HepG2 (cell line): ENCODE measurements at regions not wholly inside any gene's neighbourhood (a gene's known extent, or its start where the extent isn't known, plus 50 kb on each side); places are given as distances from the start of the nearest gene placed in this dataset.

Source experiments
- ATAC-seq: fragments of 200-7000 bp; cut with Tn5 transposase; 3 replicates; pipeline ENCODE4 v1.9.1; 2020; ENCODE audit warnings: mild to moderate bottlenecking, moderate library complexity
- BruUV-seq: library from RNA; stranded (reverse); fragments of 400-500 nt; replicated peaks from 2 replicates; lab custom pipeline; 2021; lab: Mats Ljungman, UMichigan
- CTCF ChIA-PET: fragments of 300-600 bp; formaldehyde crosslinking; extraction: SDS; loops from one replicate; lab custom pipeline; 2021; ENCODE audit warnings: low total read pairs, inconsistent platforms, low intra/inter-chr PET ratio; lab: Yijun Ruan, JAX
- POLR2A ChIA-PET: fragments of 350-600 bp; sonication (Branson Sonifier 250); formaldehyde crosslinking; loops from one replicate; lab custom pipeline; 2020; ENCODE audit warnings: antibody characterized with exemption, inconsistent platforms; lab: Yijun Ruan, JAX
- DNase-seq: peaks from one replicate; pipeline ENCODE4 v3.0.0-alpha.2; 2015; ENCODE audit warnings: low spot score
- FAIRE-seq: peaks from 3 replicates; lab custom pipeline; 2011; peaks lifted over from hg19 to GRCh38; lab: Jason Lieb, UNC
- H2AFZ ChIP-seq: one replicate; pipeline ENCODE4 v1.6.1; 2011; ENCODE audit warnings: low read length, inconsistent platforms
- H3K27ac ChIP-seq: fragments of 300-600 bp; 3 replicates; pipeline ENCODE4 v1.8.0; 2011; ENCODE audit warnings: mixed run types, mild to moderate bottlenecking, mixed read lengths, low read length, inconsistent platforms; ENCODE audit not compliant: insufficient read depth; ENCODE audit errors: extremely low read length
- H3K27me3 ChIP-seq, 2 experiments: fragments of 200-600 bp in 1 of 2; 2 replicates in 1 of 2; 3 replicates in 1 of 2; pipeline versions ENCODE4 v1.6.0 to v1.8.0; 2011; ENCODE audit warnings: low read length in 2 of 2, mild to moderate bottlenecking in 2 of 2, moderate library complexity in 2 of 2, inconsistent platforms in 1 of 2; ENCODE audit not compliant: insufficient read depth in 2 of 2, control insufficient read depth in 1 of 2
- H3K36me3 ChIP-seq, 2 experiments: fragments of 200-600 bp in 1 of 2; replicated peaks in 1 of 2; 2 replicates in 1 of 2; 3 replicates in 1 of 2; pipeline versions ENCODE4 v1.5.1 to v1.8.0; 2011; ENCODE audit warnings: low read length in 2 of 2, inconsistent platforms in 1 of 2; ENCODE audit not compliant: insufficient read depth in 2 of 2, control insufficient read depth in 1 of 2
- H3K4me1 ChIP-seq: 2 replicates; pipeline ENCODE4 v1.5.1; 2012; ENCODE audit warnings: low read length, inconsistent platforms; ENCODE audit not compliant: insufficient read depth
- H3K4me2 ChIP-seq: 2 replicates; pipeline ENCODE4 v1.6.0; 2011; ENCODE audit warnings: low read depth, low read length, inconsistent platforms
- H3K4me3 ChIP-seq, 3 experiments: fragments of 200-600 bp in 1 of 3; sonication (generic), shearing (Covaris generic) in 1 of 3; replicated peaks in 1 of 3; 2 replicates each; pipeline ENCODE4 v1.5.1; 2011 to 2016; ENCODE audit warnings: low read length in 3 of 3, inconsistent platforms in 2 of 3, low read depth in 2 of 3, mild to moderate bottlenecking in 2 of 3, control low read depth in 1 of 3, mixed read lengths in 1 of 3; ENCODE audit not compliant: insufficient read depth in 1 of 3
- H3K79me2 ChIP-seq: one replicate; pipeline ENCODE4 v1.6.1; 2011; ENCODE audit warnings: low read length, inconsistent platforms; ENCODE audit not compliant: insufficient read depth
- H3K9ac ChIP-seq: 2 replicates; pipeline ENCODE4 v1.6.0; 2011; ENCODE audit warnings: mild to moderate bottlenecking, low read depth, low read length, inconsistent platforms; ENCODE audit not compliant: insufficient read depth
- H3K9me3 ChIP-seq: 2 replicates; pipeline ENCODE4 v1.5.1; 2012; ENCODE audit warnings: mild to moderate bottlenecking, low read length
- H4K20me1 ChIP-seq: 2 replicates; pipeline ENCODE4 v1.6.0; 2011; ENCODE audit warnings: inconsistent platforms, mild to moderate bottlenecking, low read length, moderate library complexity; ENCODE audit not compliant: insufficient read depth
- AGO2 ChIP-seq: fragments of 200-400 bp; formaldehyde crosslinking; optimal IDR thresholded peaks from 2 replicates; pipeline ENCODE3; 2017; ENCODE audit warnings: mild to moderate bottlenecking, low read depth, low read length, moderate library complexity
- FOSL1 ChIP-seq: sonication (generic); formaldehyde crosslinking; IDR thresholded peaks from 2 replicates; pipeline ENCODE4 v1.9.0; 2021; ENCODE audit warnings: missing genetic modification reagents, borderline replicate concordance
- GABPA ChIP-seq, 2 experiments: IDR thresholded peaks; 2 replicates each; pipeline ENCODE4 v1.6.1; 2011 to 2016; ENCODE audit warnings: low read depth in 2 of 2, low read length in 1 of 2, missing biosample characterization in 1 of 2, missing genetic modification characterization in 1 of 2
- GLI4 ChIP-seq: sonication (generic); formaldehyde crosslinking; IDR thresholded peaks from 2 replicates; pipeline ENCODE4 v1.5.1; 2020; ENCODE audit warnings: missing genetic modification reagents, mild to moderate bottlenecking, moderate library complexity, borderline replicate concordance
- GTF2F1 ChIP-seq: fragments of 150-350 bp; IDR thresholded peaks from 2 replicates; pipeline ENCODE4 v1.6.1; 2014; ENCODE audit warnings: low read length
- NPAS2 ChIP-seq: sonication (generic); formaldehyde crosslinking; IDR thresholded peaks from 2 replicates; pipeline ENCODE4 v1.8.0; 2022; ENCODE audit warnings: mild to moderate bottlenecking, missing genetic modification reagents, borderline replicate concordance
- PHF20 ChIP-seq: sonication (generic); formaldehyde crosslinking; IDR thresholded peaks from 2 replicates; pipeline ENCODE4 v1.5.0; 2020; ENCODE audit warnings: mild to moderate bottlenecking, missing genetic modification reagents
- PHF8 ChIP-seq: sonication (generic); formaldehyde crosslinking; IDR thresholded peaks from 2 replicates; pipeline ENCODE4 v1.5.0; 2020; ENCODE audit warnings: missing genetic modification reagents
- SMYD3 ChIP-seq: sonication (generic); formaldehyde crosslinking; IDR thresholded peaks from 2 replicates; pipeline ENCODE4 v1.8.1; 2023; ENCODE audit warnings: mild to moderate bottlenecking, missing genetic modification reagents
- ZBTB42 ChIP-seq: sonication (generic); formaldehyde crosslinking; IDR thresholded peaks from 2 replicates; pipeline ENCODE4 v1.5.0; 2020; ENCODE audit warnings: mild to moderate bottlenecking, missing genetic modification reagents
- ZNF205 ChIP-seq: IDR thresholded peaks from 2 replicates; pipeline ENCODE4 v1.6.1; 2018; ENCODE audit warnings: missing biosample characterization, missing genetic modification reagents
- ZNF335 ChIP-seq: sonication (generic); formaldehyde crosslinking; IDR thresholded peaks from 2 replicates; pipeline ENCODE4 v1.4.0; 2020; ENCODE audit warnings: missing genetic modification reagents
- ZNF432 ChIP-seq: sonication (generic); formaldehyde crosslinking; IDR thresholded peaks from 2 replicates; pipeline ENCODE4 v1.5.0; 2020; ENCODE audit warnings: missing genetic modification reagents, mild to moderate bottlenecking, borderline replicate concordance
- ZNF563 ChIP-seq: sonication (generic); formaldehyde crosslinking; IDR thresholded peaks from 2 replicates; pipeline ENCODE4 v1.8.0; 2022; ENCODE audit warnings: mild to moderate bottlenecking, moderate library complexity, missing genetic modification reagents
- ZNF766 ChIP-seq: sonication (generic); formaldehyde crosslinking; IDR thresholded peaks from 2 replicates; pipeline ENCODE4 v1.5.0; 2020; ENCODE audit warnings: missing genetic modification reagents, borderline replicate concordance
- ZNF850 ChIP-seq: sonication (generic); formaldehyde crosslinking; conservative IDR thresholded peaks from 2 replicates; pipeline ENCODE4 v1.9.0; 2021; ENCODE audit warnings: mild to moderate bottlenecking, missing genetic modification reagents
- ZNF883 ChIP-seq: sonication (generic); formaldehyde crosslinking; IDR thresholded peaks from 2 replicates; pipeline ENCODE4 v1.5.1; 2020; ENCODE audit warnings: mild to moderate bottlenecking, missing genetic modification reagents; ENCODE audit errors: not compliant biosample characterization
- WGBS: methylation state at CpG from one replicate; pipeline ENCODE4 v1.1.6; 2017; ENCODE audit warnings: low lambda C conversion rate; 5-methylcytosine and 5-hydroxymethylcytosine counted together
- in situ Hi-C: cut with HindIII; loops from 2 replicates; pipeline ENCODE4 v1.10.0; 2017; ENCODE audit warnings: low pct_unique_long_range_greater_than_20kb; ENCODE audit not compliant: extremely low pct_ligation_motif_present
- intact Hi-C: fragments of 100-400 bp; cut with micrococcal nuclease; formaldehyde crosslinking; loops from one replicate; pipeline ENCODE4 v1.10.0; 2022; ENCODE audit not compliant: unreplicated experiment

DNA sequence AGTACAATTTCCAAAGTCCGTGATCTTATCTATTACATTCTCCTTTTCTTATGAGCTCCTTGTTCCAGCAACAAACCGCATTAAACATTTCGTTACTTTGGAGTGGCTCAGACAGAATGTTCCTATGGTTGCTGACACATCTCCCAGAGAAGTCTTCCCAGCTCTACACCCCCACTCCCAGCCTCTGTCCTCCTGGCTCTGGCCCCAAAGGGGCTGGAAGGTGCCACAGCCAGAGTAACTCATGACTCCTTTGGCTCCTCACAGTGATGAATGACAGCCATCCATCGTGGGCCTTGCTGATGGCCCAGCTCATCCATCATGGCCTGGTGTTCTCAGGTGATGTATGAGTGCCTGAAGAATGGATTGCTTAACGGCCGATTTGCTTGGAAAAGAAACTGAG is 203.0 kb downstream of the DHX35 start:
- Histone ChIP-seq H3K9ac (no peak overlapping the region), H3K27me3 (no peaks in the 10 kb centered on the region), H4K20me1 (no peaks in the 10 kb centered on the region), H3K4me2 (no peak overlapping the region), H3K36me3 (no peaks in the 10 kb centered on the region), H3K4me3 (no peak overlapping the region), H3K27ac (no peak overlapping the region), H3K4me1 (no peaks in the 10 kb centered on the region), H2AFZ (no peak overlapping the region), H3K79me2 (no peaks in the 10 kb centered on the region), H3K9me3 (no peaks in the 10 kb centered on the region)
- no peak for FAIRE-seq
- ATAC-seq, result no peak
- WGBS, result under 1% methylated on average over 6 of the region's 6 CpGs
- no peak for TF ChIP-seq SMYD3 (CRISPR knock-in tag)
- TF ChIP-seq ZNF883 (CRISPR knock-in tag), result no peak
- TF ChIP-seq ZNF205 (CRISPR knock-in tag), result no peak
- no TSS peak for BruUV-seq
- ChIA-PET POLR2A (no interaction called here), CTCF (no interaction called here)
- no peak for DNase-seq
- intact Hi-C loops (loop anchor here (5.0 kb wide), 1 partner anchor 607 kb away; no protein-coding TSS in a partner anchor), in situ Hi-C loops (no loop called here)

DNA sequence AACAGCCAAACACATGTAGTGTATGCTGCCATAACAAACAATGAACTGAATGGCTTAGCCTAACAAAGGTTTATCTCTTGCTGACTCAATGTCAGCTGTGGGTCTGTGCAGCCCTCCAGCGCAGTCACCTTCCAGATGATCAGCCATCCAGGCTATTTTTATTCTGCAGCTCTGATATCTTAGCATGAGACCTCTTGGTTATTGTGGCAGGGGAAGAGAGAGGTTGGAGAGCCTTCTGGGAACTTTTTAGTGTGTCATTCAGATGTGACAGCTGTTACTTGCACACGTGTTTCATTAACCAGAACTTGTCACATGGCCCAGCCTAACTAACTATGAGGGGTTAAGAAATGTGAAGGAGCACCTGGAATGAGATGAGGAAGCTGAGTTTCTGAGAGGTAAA is 202.5 kb downstream of the DHX35 start:
- Histone ChIP-seq H3K9ac (no peak overlapping the region), H3K4me3 (no peak overlapping the region), H3K9me3 (no peaks in the 10 kb centered on the region), H4K20me1 (no peaks in the 10 kb centered on the region), H2AFZ (no peak overlapping the region), H3K79me2 (no peaks in the 10 kb centered on the region), H3K4me2 (no peak overlapping the region), H3K36me3 (no peaks in the 10 kb centered on the region), H3K27me3 (no peaks in the 10 kb centered on the region), H3K27ac (no peak overlapping the region), H3K4me1 (no peaks in the 10 kb centered on the region)
- CTCF ChIA-PET, result no interaction called here
- ATAC-seq, result no peak
- POLR2A ChIA-PET, result no interaction called here
- no peak for FAIRE-seq
- TF ChIP-seq GLI4 (CRISPR knock-in tag) (no peak), ZNF850 (CRISPR knock-in tag) (no peak), PHF20 (CRISPR knock-in tag) (no peak), NPAS2 (no peak), PHF8 (CRISPR knock-in tag) (no peak), ZNF432 (no peak), GABPA (IDR thresholded peaks at IDR 0.05; ENCODE audit: low read depth, low read length) (no peak), GABPA (CRISPR knock-in tag; IDR thresholded peaks at IDR 0.05; ENCODE audit: low read depth) (no peak), ZNF563 (CRISPR knock-in tag) (no peak), FOSL1 (CRISPR knock-in tag) (no peak), ZBTB42 (CRISPR knock-in tag) (no peak), ZNF766 (CRISPR knock-in tag) (no peak), AGO2 (no peak), ZNF335 (no peak), GTF2F1 (no peak)
- 6% methylated on average over 2 of the region's 2 CpGs for WGBS
- BruUV-seq, result no TSS peak
- in situ Hi-C loops (no loop called here), intact Hi-C loops (loop anchor here (5.0 kb wide), 1 partner anchor 608 kb away; no protein-coding TSS in a partner anchor)
- DNase-seq, result no peak
